Adrenal gland (tissue), 9 donors: ENCODE measurements at regions not wholly inside any gene's neighbourhood (a gene's known extent, or its start where the extent isn't known, plus 50 kb on each side); places are given as distances from the start of the nearest gene placed in this dataset.
"Not testable (repeated sequence)": the region's sequence is repeated elsewhere in the genome, so short reads cannot be mapped to it uniquely, and the experiment has no call there.

Experiments used
- DNase-seq, 7 donors: peaks; one replicate each; pipeline ENCODE4 v3.0.0-alpha.2; 2019 to 2020
- H3K27ac ChIP-seq, 5 donors: fragments of 200-600 bp; sonication (generic) in 4 of 5; 1 replicate in 3 of 5; 2 replicates in 2 of 5; pipeline versions ENCODE4 v1.5.1 to v1.8.0; 2016 to 2020; ENCODE audit warnings: mild to moderate bottlenecking in 1 of 5
- H3K27me3 ChIP-seq: fragments of 200-600 bp; 2 replicates; pipeline ENCODE4 v1.8.0; 2021
- H3K36me3 ChIP-seq, 2 donors: fragments of 200-600 bp; replicated peaks in 1 of 2; 1 replicate in 1 of 2; 2 replicates in 1 of 2; pipeline versions ENCODE4 v1.5.1 to v1.8.0; 2018 to 2022
- H3K4me1 ChIP-seq, 2 donors: fragments of 200-600 bp; replicated peaks in 1 of 2; 1 replicate in 1 of 2; 2 replicates in 1 of 2; pipeline versions ENCODE4 v1.5.1 to v1.8.0; 2018 to 2021
- H3K4me3 ChIP-seq, 4 donors: fragments of 200-600 bp; sonication (generic) in 3 of 4; one replicate each; pipeline ENCODE4 v1.5.1; 2016 to 2018
- H3K9me3 ChIP-seq, 3 donors: fragments of 200-600 bp; sonication (generic) in 1 of 3; replicated peaks in 1 of 3; 1 replicate in 2 of 3; 2 replicates in 1 of 3; pipeline versions ENCODE4 v1.5.1 to v1.8.0; 2016 to 2021
- CTCF ChIP-seq, 6 experiments: fragments of 450-650 bp in 4 of 6; fragments of 200-600 bp in 2 of 6; sonication (generic) in 1 of 6; IDR thresholded peaks; 1 replicate in 5 of 6; 2 replicates in 1 of 6; pipeline versions ENCODE4 v1.5.1 to v1.8.0; 2016 to 2021; ENCODE audit warnings: antibody characterized with exemption in 6 of 6, mild to moderate bottlenecking in 2 of 6, moderate library complexity in 1 of 6
- POLR2A ChIP-seq, 2 donors: fragments of 450-650 bp; IDR thresholded peaks; one replicate each; pipeline ENCODE4 v1.6.1; 2017; ENCODE audit warnings: antibody characterized with exemption in 2 of 2, mild to moderate bottlenecking in 2 of 2, moderate library complexity in 1 of 2
- WGBS, 4 donors: extraction: QIAGEN DNeasy Blood & Tissue Kit in 2 of 4; methylation state at CpG; one replicate each; pipeline versions ENCODE4 v1.1.5 to v1.1.7; 2013 to 2017; 5-methylcytosine and 5-hydroxymethylcytosine counted together
- intact Hi-C, 2 donors: fragments of 100-400 bp; cut with DNase I; formaldehyde crosslinking; loops; one replicate each; pipeline versions ENCODE4 v1.14.1 to v1.15.0; 2022 to 2023
- donor health status: healthy with polysubstance abuse.
- donor health status: Bipolar disorder and iron deficiency.
- donor health status: DM: yes; HTN: yes; CAD: no.
- donor health status: DM: no; HTN: no; CAD: no.
- donor health status: DM: no; HTN: no; CAD: no.

- Histone ChIP-seq H3K27me3 (no peaks in the 10 kb centered on the region), H3K4me1 (no peaks in the 10 kb centered on the region), H3K27ac (no peak overlapping the region), H3K9me3 (no peaks in the 10 kb centered on the region), H3K36me3 (no peaks in the 10 kb centered on the region), H3K4me3 (no peak overlapping the region)
- intact Hi-C loops: no loop called here
- WGBS, 4 donors: 54 to 64% (median 58%) methylated on average over 5 of the region's 5 CpGs
- no peak for DNase-seq
- no peak for TF ChIP-seq POLR2A (IDR thresholded peaks at IDR 0.05)
Observed at GRCh38 chr1:220420726-220421125, 107.2 kb upstream of the MARK1 start.

- H3K27me3 ChIP-seq, DNase-seq, H3K4me3 ChIP-seq, H3K4me1 ChIP-seq, intact Hi-C loops, H3K9me3 ChIP-seq, H3K27ac ChIP-seq, H3K36me3 ChIP-seq: not testable (repeated sequence)
- WGBS, 4 donors: 80 to 92% (median 82%) methylated on average over 5 to 18 of the region's 19 CpGs
Observed at GRCh38 chr1:220412382-220412781, 115.6 kb upstream of the MARK1 start.

GRCh38 chr1:220410611-220411010 is 117.3 kb upstream of the MARK1 start:
- DNase-seq: no peak
- no peak overlapping the region for H3K27ac ChIP-seq
- WGBS, 4 donors: 45 to 47% (median 46%) methylated on average over 7 of the region's 7 CpGs
- TF ChIP-seq POLR2A (IDR thresholded peaks at IDR 0.05) (no peak), CTCF (IDR thresholded peaks at IDR 0.05) (no peak)
- no peaks in the 10 kb centered on the region for H3K27me3 ChIP-seq
- intact Hi-C loops: no loop called here
- H3K4me1 ChIP-seq: no peaks in the 10 kb centered on the region
- H3K36me3 ChIP-seq: no peaks in the 10 kb centered on the region
- H3K4me3 ChIP-seq: no peak overlapping the region
- no peaks in the 10 kb centered on the region for H3K9me3 ChIP-seq

- Histone ChIP-seq H3K27me3 (no peaks in the 10 kb centered on the region), H3K4me3 (no peak overlapping the region), H3K36me3 (no peaks in the 10 kb centered on the region), H3K27ac (peak overlapping the region in 1 of 5 donors; percentile 22), H3K4me1 (no peaks in the 10 kb centered on the region), H3K9me3 (no peaks in the 10 kb centered on the region)
- no peak for DNase-seq
- intact Hi-C loops: no loop called here
- WGBS, 4 donors: 60 to 66% (median 62%) methylated on average over 13 of the region's 13 CpGs
- TF ChIP-seq POLR2A (IDR thresholded peaks at IDR 0.05) (no peak), CTCF (IDR thresholded peaks at IDR 0.05) (no peak)
Observed at GRCh38 chr1:220409771-220410595, 118.0 kb upstream of the MARK1 start.

GRCh38 chr1:220407191-220407590 is 120.7 kb upstream of the MARK1 start:
- TF ChIP-seq POLR2A (IDR thresholded peaks at IDR 0.05): no peak
- Histone ChIP-seq H3K4me1 (no peaks in the 10 kb centered on the region), H3K27me3 (peaks cover 3% of the 10 kb centered on the region), H3K27ac (no peak overlapping the region), H3K36me3 (no peaks in the 10 kb centered on the region), H3K4me3 (no peak overlapping the region), H3K9me3 (no peaks in the 10 kb centered on the region)
- intact Hi-C loops: no loop called here
- no peak for DNase-seq

- no peak overlapping the region for H3K27ac ChIP-seq
- 84 to 92% (median 89%) methylated on average over 2 of the region's 2 CpGs for WGBS, 4 donors
Observed at GRCh38 chr1:220398238-220398637, 126.0 kb upstream of the RAB3GAP2 start.

More at GRCh38 chr1:220398238-220398637, 126.0 kb upstream of the RAB3GAP2 start:
- no peak for TF ChIP-seq CTCF (IDR thresholded peaks at IDR 0.05)
- intact Hi-C loops: no loop called here
- no peaks in the 10 kb centered on the region for H3K4me1 ChIP-seq
- no peaks in the 10 kb centered on the region for H3K9me3 ChIP-seq
- H3K36me3 ChIP-seq: no peaks in the 10 kb centered on the region
- H3K27me3 ChIP-seq: no peaks in the 10 kb centered on the region
- no peak overlapping the region for H3K4me3 ChIP-seq
- DNase-seq: no peak
